ENCODE measurements at regions not wholly inside any gene's neighbourhood (a gene's known extent, or its start where the extent isn't known, plus 50 kb on each side); places are given as distances from the start of the nearest gene placed in this dataset.

- no peak overlapping the region for H3K27ac ChIP-seq (ENCODE audit: low read length)
- H3K4me2 ChIP-seq (ENCODE audit: low read depth, low read length): no peak overlapping the region
- TF ChIP-seq CTCF (IDR thresholded peaks at IDR 0.05; ENCODE audit: low read length): no peak
- no peak for TF ChIP-seq EZH2phosphoT487 (IDR thresholded peaks at IDR 0.05; ENCODE audit: low read length)
- no peaks in the 10 kb centered on the region for H3K36me3 ChIP-seq (replicated peaks; ENCODE audit: insufficient read depth, low read length)
- no peak overlapping the region for H2AFZ ChIP-seq (ENCODE audit: low read length)
- no peaks in the 10 kb centered on the region for H4K20me1 ChIP-seq (ENCODE audit: insufficient read depth, low read length)
- H3K79me2 ChIP-seq (ENCODE audit: low read length): no peaks in the 10 kb centered on the region
- no peaks in the 10 kb centered on the region for H3K9me3 ChIP-seq (replicated peaks; ENCODE audit: insufficient read depth, low read length)
- no peak for DNase-seq
- no peaks in the 10 kb centered on the region for H3F3A ChIP-seq (ENCODE audit: insufficient read depth, low read length)
- no peak overlapping the region for H3K4me3 ChIP-seq (ENCODE audit: low read length)
- no peaks in the 10 kb centered on the region for H3K27me3 ChIP-seq (replicated peaks; ENCODE audit: insufficient read depth, low read length)
- no peak overlapping the region for H3K9ac ChIP-seq (ENCODE audit: low read length)
- no peaks in the 10 kb centered on the region for H3K4me1 ChIP-seq (ENCODE audit: low read length)
- H3K9me2 ChIP-seq (replicated peaks; ENCODE audit: insufficient read depth, low read length): no peaks in the 10 kb centered on the region
Observed at GRCh38 chr6:91562955-91563354, 976.1 kb upstream of the MAP3K7 start.

DNA sequence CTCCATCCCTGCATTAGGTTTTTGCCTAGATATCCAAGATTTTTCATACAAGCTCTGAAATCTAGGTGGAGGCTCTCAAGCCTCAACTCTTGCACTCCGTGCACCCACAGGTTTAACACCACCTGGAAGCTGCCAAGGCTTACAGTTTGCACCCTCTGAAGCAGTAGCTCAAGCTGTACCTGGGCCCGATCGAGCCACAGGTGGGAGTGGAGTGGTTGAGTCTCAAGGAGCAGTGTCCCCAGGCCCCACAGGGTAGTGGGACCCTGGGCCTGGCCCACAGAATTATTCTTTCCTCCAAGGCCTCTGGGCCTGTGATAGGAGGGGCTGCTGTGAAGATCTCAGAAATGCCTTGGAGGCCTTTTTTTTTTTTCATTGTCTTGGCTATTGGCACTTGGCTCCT is 973.5 kb upstream of the MAP3K7 start:
- Histone ChIP-seq H3K9me3 (replicated peaks; ENCODE audit: insufficient read depth, low read length) (no peaks in the 10 kb centered on the region), H3K36me3 (replicated peaks; ENCODE audit: insufficient read depth, low read length) (no peaks in the 10 kb centered on the region), H3K27me3 (replicated peaks; ENCODE audit: insufficient read depth, low read length) (no peaks in the 10 kb centered on the region), H3K27ac (ENCODE audit: low read length) (no peak overlapping the region), H3K9me2 (replicated peaks; ENCODE audit: insufficient read depth, low read length) (no peaks in the 10 kb centered on the region), H3K79me2 (ENCODE audit: low read length) (no peaks in the 10 kb centered on the region), H4K20me1 (ENCODE audit: insufficient read depth, low read length) (no peaks in the 10 kb centered on the region), H3K4me1 (ENCODE audit: low read length) (no peaks in the 10 kb centered on the region), H3K9ac (ENCODE audit: low read length) (no peak overlapping the region), H3F3A (ENCODE audit: insufficient read depth, low read length) (no peaks in the 10 kb centered on the region), H2AFZ (ENCODE audit: low read length) (no peak overlapping the region), H3K4me3 (ENCODE audit: low read length) (no peak overlapping the region), H3K4me2 (ENCODE audit: low read depth, low read length) (no peak overlapping the region)
- TF ChIP-seq CTCF (IDR thresholded peaks at IDR 0.05; ENCODE audit: low read length) (no peak), EZH2 (optimal IDR thresholded peaks at IDR 0.05; ENCODE audit: low read depth, low read length) (no peak), EZH2phosphoT487 (IDR thresholded peaks at IDR 0.05; ENCODE audit: low read length) (no peak)
- no peak for DNase-seq

DNA sequence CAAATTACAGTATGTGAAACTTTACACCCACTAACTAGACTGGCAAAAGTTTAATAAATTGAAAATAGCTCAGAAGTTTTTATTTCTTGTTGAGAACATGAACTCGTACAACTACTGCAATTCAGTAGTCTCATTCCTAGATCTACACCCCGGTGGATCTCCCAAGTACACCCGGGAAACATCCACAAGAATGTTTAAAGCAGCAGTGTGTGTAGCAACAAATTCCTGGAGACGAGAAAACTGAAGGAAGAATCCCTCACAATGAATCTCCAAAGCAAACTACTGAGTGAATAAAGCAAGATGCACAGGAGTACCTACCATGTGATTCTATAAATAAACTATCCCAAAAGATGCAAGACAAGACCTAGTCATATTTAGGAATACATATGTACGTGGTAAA is 954.0 kb upstream of the MAP3K7 start:
- H3K79me2 ChIP-seq (ENCODE audit: low read length): no peaks in the 10 kb centered on the region
- no peak for DNase-seq
- no peaks in the 10 kb centered on the region for H3K36me3 ChIP-seq (replicated peaks; ENCODE audit: insufficient read depth, low read length)
- no peaks in the 10 kb centered on the region; the same call in 1 of the 2 replicates for H3K9me3 ChIP-seq (replicated peaks; ENCODE audit: insufficient read depth, low read length)
- no peak overlapping the region for H2AFZ ChIP-seq (ENCODE audit: low read length)
- H3F3A ChIP-seq (ENCODE audit: insufficient read depth, low read length): no peaks in the 10 kb centered on the region
- H3K4me3 ChIP-seq (ENCODE audit: low read length): no peak overlapping the region
- no peak overlapping the region for H3K27ac ChIP-seq (ENCODE audit: low read length)
- no peak for TF ChIP-seq CTCF (IDR thresholded peaks at IDR 0.05; ENCODE audit: low read length)
- TF ChIP-seq EZH2 (optimal IDR thresholded peaks at IDR 0.05; ENCODE audit: low read depth, low read length): no peak
- no peak for TF ChIP-seq EZH2phosphoT487 (IDR thresholded peaks at IDR 0.05; ENCODE audit: low read length)
- H3K27me3 ChIP-seq (replicated peaks; ENCODE audit: insufficient read depth, low read length): no peaks in the 10 kb centered on the region
- H3K9ac ChIP-seq (ENCODE audit: low read length): no peak overlapping the region
- no peaks in the 10 kb centered on the region; the same call in 1 of the 2 replicates for H3K9me2 ChIP-seq (replicated peaks; ENCODE audit: insufficient read depth, low read length)
- H3K4me1 ChIP-seq (ENCODE audit: low read length): no peaks in the 10 kb centered on the region
- no peaks in the 10 kb centered on the region for H4K20me1 ChIP-seq (ENCODE audit: insufficient read depth, low read length)
- H3K4me2 ChIP-seq (ENCODE audit: low read depth, low read length): no peak overlapping the region

All from MM.1S (cell line).